Renal cortical epithelial cell (primary cell): ENCODE measurements at regions not wholly inside any gene's neighbourhood (a gene's known extent, or its start where the extent isn't known, plus 50 kb on each side); places are given as distances from the start of the nearest gene placed in this dataset.

Source experiments
- DNase-seq: peaks from one replicate; pipeline ENCODE4 v3.0.0-alpha.2; 2011; ENCODE audit warnings: low read depth

DNA sequence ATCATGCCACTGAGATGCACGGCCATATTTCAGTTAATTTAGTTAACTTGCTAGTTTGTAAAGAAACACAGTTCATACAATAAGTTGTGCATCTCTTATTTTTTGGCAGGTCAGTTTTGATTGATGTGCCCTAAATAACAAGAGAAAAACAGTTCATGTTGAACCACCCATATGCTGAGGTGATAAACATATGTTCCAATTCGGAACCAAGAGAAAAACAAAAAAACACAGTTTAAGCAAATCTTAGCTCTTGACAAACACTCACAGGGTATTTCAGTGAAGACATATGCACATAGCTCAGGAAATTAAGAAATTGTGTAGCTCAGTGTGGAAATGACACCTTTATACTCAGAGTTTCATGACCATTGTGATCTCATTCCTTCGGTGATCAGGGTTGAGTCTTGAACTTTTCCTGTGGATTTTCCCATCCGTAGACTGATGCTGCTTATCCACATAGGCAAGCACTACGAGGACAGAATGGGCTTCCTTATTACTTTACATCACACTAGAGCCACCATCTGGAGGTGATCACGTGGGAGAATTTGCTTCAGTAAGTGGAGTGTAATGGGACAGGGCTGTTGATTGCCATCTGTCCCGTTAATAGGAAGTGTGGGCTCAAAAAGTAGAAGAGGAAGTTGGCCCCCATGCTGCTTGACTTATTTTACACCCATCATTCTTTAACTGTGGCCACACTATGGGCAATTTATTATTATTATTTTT, 773.0 kb downstream of the MTRR start:
- DNase-seq: no peak

DNA sequence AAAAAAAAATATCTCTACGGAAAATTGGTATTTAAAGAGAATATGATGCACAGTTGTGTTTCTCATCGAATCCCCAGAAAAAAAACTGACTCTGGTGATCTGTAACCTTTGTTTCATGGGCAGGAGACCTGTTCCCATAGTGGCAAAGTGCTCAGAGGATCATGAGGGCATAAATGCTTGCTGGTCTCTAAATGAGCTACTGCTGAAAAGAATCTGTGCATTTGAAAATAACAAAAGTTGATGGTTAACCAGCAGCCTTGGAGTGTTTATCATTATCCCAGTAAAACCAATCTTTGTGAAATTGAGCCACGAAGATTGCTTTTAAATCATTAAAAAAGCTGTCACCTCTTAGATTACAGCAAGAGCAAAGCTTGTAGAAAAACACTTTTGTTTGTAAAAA, 775.4 kb downstream of the MTRR start:
- DNase-seq: peak; percentile 83

- DNase-seq: no peak
These were observed 778.2 kb downstream of the MTRR start for GRCh38 chr5:8647111-8647510.

- DNase-seq: peak; percentile 87
These were observed 781.2 kb downstream of the MTRR start for GRCh38 chr5:8650186-8650585.

- no peak for DNase-seq
These were observed 791.4 kb downstream of the MTRR start for GRCh38 chr5:8660133-8660893.

GRCh38 chr5:8663374-8663773, 794.4 kb downstream of the MTRR start:
- DNase-seq: no peak

- DNase-seq: no peak
These were observed 806.2 kb downstream of the MTRR start for GRCh38 chr5:8675182-8675581.

- peak; percentile 44 for DNase-seq
These were observed 807.7 kb downstream of the MTRR start for GRCh38 chr5:8676695-8677094.

DNA sequence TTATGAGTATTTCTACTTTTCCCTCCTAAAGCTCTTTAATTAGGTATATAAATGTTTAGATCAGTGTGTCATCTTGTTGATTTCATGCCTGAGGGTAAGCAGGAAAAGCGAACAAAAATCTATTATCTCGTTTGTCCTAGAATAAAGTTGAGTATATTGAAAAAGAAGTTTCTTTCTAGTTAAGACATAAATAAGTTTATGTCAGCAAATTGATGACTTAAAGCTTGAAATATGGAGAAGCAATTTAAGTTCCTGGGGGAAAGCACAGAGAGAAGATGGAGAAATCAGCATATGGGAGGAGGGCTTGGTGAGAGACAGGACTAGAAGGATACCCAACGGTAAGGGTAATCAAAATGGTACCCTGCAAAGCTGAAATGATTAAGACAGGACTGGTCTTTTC, 813.4 kb downstream of the MTRR start:
- DNase-seq: no peak

- no peak for DNase-seq
These were observed 814.5 kb downstream of the MTRR start for GRCh38 chr5:8683496-8683895.

DNA sequence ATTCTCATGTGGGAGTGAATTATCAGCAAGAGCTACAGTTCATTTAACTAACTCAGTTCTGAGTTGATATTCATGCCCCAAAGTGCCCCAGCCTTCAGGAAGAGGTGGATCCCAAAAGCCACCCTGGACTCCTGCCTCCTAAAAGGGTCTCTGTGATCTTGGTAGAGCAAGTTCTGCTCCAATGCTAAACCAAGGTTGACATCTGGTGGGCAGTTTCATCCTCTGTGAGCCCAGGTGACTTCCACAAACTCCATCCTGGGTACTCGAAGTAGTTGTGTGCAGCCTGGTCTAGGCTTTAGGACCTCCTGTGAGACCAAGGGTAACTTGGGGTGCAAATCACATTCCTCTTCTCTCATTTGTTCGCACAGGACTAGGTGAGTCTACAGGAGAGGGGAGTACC, 816.8 kb downstream of the MTRR start:
- DNase-seq: peak; percentile 11

DNA sequence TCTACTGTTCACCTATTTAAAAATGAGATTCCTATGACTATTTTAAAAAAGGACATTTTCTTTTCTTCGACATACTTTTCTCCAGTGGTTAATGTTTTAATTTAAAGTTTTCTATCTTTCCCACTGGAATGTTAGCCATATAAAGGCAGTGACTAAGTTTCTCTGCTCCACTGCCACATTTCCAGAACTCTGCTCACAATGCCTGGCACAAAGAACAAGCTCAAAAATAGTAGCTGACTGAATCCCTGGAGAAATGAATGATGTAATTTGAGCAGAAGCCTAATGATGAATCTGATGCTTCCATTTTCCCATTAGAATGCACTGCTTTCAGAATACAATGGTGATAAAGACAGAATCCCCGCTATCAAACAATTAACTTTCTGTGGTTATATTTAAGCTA, 817.8 kb downstream of the MTRR start:
- peak; percentile 20 for DNase-seq

DNA sequence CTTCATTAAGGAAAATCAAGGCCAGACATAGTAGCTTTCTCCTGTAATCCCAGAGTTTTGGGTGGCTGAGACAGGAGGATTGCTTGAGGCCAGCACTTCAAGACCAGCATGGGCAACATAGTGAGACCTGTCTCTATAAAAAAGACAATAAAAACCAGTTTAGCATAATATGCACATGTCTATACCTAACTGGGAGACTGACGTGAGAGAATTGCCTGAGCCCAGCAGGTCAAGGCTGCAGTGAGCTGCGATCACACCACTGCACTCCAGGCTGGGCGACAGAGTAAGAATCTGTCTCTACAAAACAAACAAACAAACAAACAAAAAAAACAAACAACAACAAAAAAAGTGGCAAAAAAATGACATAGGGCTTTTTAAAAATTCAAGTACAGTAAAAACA, 820.8 kb downstream of the MTRR start:
- no peak for DNase-seq

DNA sequence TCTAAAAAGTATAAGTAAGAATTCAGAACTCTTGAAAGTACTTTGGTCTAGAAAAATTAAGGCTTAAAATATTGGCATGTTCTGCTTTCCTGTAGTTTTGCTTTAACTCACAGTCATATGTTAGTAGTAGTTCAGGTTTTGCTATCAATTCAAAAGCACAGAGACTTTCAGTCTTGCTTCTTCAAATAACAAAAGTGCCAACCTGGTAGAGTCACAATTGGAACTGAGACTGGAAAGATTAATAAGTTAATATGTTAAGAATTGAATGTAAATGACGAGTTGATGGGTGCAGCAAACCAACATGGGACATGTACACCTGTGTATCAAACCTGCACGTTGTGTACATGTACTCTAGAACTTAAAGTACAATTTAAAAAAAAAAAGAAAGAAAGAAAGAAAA, 822.3 kb downstream of the MTRR start:
- DNase-seq: peak; percentile 10

DNA sequence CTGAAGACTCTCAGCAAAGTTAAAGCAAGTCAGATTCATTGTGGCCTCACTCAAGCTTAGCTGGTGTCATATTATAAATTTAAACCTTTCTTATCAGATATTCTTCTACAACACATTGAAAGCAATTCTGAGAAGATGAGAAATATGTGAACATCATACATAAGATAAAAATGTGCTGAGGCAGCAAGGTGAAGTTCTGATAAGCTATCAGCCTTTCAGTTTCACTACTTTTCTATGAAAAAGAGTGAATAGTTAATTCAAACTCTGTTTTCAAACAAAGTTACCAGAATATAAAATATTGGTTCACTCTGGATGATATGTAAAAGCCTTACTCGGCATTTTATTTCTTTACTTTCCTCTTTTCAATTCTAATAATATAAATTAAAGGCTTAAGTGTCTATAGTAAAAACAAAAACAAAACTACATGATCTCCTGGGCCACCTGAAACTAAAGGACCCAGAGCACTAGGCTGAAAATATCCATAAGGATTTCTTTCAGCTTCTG, 824.4 kb downstream of the MTRR start:
- DNase-seq: no peak

GRCh38 chr5:8694545-8694944, 825.6 kb downstream of the MTRR start:
- DNase-seq: no peak

DNA sequence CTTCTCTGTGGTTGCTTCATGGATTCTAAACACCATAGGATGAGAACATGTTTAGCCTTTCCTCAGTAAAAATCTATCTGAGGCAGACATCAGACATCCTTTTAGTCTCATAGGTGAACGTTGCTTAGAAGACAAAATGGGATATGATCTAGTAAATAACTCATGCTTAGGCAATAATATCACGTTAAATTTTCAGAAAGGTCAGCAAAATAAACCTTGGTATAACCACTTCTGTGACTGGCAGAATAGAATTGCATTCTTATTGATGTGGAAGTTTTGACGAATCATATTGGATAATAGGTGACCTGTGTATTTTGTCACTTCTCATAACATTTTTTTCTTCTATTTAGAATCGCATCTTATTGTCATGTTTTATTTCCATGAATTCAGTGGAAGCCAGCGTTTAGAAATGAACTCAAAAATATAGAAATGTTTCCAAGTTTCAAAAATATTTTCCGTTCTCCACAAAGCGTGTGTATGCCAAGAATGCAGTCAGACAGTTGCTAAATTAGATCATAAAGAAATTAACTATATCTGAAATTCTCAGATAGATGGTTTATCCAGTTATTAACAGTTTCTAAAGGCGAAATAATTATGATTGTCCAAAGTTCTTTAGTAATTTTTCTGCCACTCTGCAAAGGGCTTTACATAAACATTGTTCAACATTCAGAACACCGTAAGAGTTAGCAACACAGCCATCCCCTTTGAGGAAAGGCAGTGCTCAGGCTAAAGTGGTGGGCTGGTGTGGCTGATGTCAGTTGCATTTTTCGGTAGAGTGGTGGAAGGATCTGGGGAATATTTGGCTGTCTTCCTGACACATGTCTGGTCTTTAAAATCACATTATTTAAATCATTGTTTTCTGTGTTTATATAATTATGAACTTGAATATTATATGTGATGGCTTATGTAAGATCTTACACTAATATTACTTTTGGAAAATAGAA, 827.2 kb downstream of the MTRR start:
- no peak for DNase-seq

- DNase-seq: no peak
These were observed 831.3 kb downstream of the MTRR start for GRCh38 chr5:8700222-8700621.

- no peak for DNase-seq
These were observed 831.7 kb downstream of the MTRR start for GRCh38 chr5:8700671-8701070.

DNA sequence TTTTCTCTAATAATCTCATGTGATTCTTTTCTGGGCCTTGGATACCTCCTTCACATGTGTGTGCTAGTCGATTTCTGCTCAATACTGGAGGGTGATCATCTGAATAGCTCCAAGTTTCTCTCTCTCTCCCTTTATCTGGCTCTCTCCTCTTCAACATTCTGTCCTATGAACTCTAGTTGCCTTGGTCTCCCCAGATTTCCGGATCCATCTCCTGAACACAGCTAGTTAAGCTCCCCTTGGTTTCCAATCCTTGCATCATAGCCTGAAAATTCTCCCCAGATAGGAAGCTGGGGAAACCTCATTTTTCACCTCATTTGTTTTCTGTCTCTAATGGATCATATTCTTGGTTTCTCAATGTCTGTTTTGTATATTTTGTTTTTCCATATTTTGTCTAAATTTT, 832.3 kb downstream of the MTRR start:
- DNase-seq: no peak

GRCh38 chr5:8710426-8710930, 835.4 kb downstream of the SEMA5A start:
- DNase-seq: no peak

DNA sequence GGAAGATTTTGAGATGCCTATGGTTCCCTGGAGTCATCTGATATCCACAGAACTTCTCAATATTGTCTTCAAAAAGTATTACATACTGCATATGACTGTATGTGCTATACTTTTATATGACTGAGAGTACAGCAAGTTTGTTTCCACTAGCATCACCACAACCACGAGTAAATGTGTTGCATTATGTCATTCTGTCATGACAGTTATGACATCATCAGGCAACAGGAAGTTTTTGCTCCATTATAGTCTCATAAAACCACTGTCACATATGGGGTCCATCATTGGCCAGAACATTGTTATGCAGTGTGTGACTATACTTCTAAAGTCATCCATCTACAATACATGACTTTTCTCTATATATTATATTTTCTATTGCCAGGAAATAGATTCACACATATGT, 831.7 kb downstream of the SEMA5A start:
- DNase-seq: no peak
